GM18861 (cell line): ENCODE measurements at regions not wholly inside any gene's neighbourhood (a gene's known extent, or its start where the extent isn't known, plus 50 kb on each side); places are given as distances from the start of the nearest gene placed in this dataset.

Experiments
- ATAC-seq: cut with Tn5 transposase; IDR thresholded peaks from one replicate; pipeline ENCODE4 v1.9.1; 2021; ENCODE audit not compliant: unreplicated experiment

- ATAC-seq: no peak
These were observed 132.2 kb downstream of the FOXL1 start for GRCh38 chr16:86710602-86710950.

GRCh38 chr16:86712158-86713009, 134.0 kb downstream of the FOXL1 start:
- ATAC-seq: no peak

GRCh38 chr16:86713021-86713631, 134.8 kb downstream of the FOXL1 start:
- ATAC-seq: no peak

- ATAC-seq: no peak
These were observed 135.8 kb downstream of the FOXL1 start for GRCh38 chr16:86714166-86714565.

- ATAC-seq: no peak
These were observed 138.3 kb downstream of the FOXL1 start for GRCh38 chr16:86716649-86717048.

GRCh38 chr16:86718118-86718517, 139.8 kb downstream of the FOXL1 start:
- no peak for ATAC-seq

DNA sequence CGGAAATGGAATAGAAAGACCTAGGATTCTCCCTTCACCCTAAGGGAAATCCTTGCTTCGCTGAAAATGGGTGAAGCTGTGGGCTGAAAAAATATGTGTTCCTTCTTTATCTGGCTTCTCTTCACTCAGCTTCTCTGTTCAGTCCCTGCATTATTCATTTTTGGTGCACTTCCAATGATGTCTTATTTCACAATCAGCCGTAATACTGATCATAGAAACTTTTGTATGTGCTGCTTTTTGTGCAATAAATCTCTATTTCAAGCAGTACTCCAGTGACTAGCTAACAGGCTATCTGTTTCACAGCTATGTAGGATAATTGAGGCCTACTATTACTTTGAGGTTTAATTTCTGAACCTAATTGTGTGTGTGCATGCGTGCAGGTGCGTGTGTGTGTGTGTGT, 144.6 kb downstream of the FOXL1 start:
- no peak for ATAC-seq

- no peak for ATAC-seq
These were observed 145.3 kb downstream of the FOXL1 start for GRCh38 chr16:86723689-86724088.

DNA sequence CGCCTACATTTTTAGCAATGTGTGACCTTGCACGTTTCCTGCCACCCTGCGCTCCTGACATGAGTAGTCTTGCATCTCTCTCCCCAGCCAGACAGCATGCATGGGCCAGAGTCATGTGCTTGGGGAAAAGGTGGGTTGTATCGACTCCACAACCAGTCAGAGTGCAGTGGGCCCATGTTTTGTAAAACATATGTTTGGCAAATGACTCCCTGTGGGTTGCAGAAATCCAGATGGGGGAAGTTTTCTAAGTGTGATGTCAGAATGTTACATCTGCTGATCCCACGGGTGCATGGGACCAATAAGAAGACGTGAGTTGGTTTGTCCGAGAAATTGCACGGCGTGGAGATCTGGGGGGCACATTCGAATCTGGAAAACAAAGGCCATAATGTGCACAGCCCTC, 147.1 kb downstream of the FOXL1 start:
- ATAC-seq: no peak

DNA sequence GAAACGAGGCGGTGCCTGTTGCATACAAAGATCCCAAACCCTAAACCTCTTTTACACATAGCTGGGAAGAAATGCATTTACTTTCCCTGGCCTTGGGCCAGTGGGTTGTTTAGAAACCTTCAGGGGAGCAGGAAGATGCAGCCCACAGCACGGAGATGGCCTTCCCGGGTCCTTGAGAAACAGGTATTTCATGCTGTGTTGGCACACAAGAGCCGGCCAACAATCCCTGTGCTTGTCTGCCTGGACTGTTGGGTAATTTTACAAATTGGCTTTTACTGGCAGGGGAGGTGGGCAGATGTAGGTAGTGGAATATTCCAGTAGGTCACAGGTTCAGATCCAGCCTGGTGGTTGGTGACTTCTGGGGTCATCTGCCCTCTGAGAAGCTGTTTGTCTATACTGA, 148.0 kb downstream of the FOXL1 start:
- no peak for ATAC-seq

GRCh38 chr16:86727131-86727530, 148.8 kb downstream of the FOXL1 start:
- ATAC-seq: no peak

DNA sequence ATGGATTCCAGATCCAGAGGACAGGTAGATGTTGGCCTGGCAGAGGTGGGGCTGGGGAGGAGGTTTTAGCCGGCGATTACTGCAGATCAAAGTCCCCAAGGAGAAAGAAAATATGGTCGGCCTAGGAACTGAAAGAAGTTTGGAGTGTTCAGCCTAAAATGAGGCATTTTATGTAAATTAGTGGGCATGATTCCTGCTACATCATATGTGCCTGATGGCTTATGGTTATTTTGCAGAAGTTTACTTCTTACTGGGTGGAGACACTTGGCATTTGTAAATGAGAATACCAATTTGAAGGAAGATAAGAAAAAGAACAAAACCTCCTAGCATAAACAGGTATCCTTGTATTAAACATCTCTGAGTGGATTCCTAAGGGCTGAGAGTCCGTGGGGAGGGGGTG, 149.3 kb downstream of the FOXL1 start:
- no peak for ATAC-seq

DNA sequence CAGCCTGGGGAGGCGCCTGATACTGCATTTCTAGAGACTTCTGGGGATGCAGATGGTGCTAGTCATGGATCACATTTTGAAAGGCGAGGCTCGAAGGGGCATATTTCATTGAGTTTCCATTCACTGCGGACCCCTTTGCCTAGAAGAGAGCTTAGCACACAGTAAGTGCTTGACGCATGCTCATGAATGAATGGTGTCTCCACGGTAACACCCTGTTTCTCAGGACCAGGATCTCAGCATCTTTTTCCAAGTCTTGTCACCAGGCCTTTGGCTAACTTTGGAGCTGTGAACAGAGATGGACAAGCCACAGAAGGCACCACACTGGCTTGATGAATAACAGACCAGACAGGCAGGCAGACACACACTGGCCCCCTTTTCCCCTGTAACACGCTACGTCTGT, 151.3 kb downstream of the FOXL1 start:
- ATAC-seq: no peak

DNA sequence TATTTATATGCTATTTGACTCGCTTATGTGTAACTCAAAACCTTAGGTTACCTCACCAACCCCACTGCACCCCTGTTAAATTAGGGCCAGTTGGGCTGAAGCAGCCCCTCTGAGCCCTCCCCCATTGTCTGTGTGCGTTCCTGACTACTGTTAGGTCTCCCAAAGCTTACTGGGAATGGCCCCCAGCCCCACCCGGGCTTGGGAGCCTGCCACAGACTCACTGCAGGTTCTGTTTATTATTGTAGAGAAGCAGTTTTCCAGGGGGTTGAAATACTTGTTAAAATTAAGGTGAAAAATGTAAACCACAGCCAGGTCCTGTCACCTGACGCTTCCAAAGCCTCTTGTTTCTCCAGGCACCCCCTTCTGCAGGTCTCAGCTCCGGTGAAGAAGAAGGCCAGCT, 151.7 kb downstream of the FOXL1 start:
- ATAC-seq: no peak

DNA sequence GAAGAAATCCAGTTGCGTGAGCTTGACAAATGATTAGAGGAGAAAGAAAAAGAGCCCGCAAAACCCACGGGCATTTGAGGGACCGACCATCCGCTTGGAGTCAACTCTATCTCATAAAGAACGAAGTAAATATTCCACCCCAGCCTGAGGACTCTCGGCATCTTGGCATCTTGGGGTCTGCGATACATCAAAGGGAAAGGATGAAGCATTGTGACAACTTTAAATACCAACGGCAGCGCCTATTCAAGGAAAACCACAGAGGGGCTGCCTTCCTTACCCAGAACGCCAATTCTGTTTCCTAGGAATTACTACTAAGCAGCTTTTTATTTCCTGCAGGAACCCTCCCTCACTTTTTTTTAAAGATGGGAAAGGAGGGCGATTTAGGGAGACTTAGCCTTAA, 152.2 kb downstream of the FOXL1 start:
- ATAC-seq: no peak

GRCh38 chr16:86732621-86733295, 154.4 kb downstream of the FOXL1 start:
- no peak for ATAC-seq

- no peak for ATAC-seq
These were observed 155.4 kb downstream of the FOXL1 start for GRCh38 chr16:86733546-86734254.

GRCh38 chr16:86734543-86735460, 156.5 kb downstream of the FOXL1 start:
- ATAC-seq: no peak

- no peak for ATAC-seq
These were observed 157.4 kb downstream of the FOXL1 start for GRCh38 chr16:86735727-86736126.

DNA sequence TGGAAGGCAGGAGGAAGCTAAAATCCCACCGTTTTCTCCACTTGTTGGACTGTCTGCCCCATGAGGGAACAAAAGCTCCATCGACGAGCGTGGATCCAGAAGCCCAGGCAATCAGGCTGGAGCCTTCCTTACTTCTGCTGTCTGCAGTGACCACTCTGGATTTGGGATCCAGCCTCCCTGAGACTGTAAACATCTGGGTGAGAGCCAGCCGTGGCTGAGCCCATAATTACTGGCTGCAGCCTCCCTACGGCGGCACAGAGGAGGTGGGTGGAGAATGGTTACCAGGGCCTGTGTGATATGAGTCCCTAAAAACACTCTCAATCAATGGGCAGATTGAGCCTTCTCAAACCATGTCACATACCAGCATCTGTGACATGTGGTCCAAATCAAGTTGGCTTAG, 158.2 kb downstream of the FOXL1 start:
- no peak for ATAC-seq

DNA sequence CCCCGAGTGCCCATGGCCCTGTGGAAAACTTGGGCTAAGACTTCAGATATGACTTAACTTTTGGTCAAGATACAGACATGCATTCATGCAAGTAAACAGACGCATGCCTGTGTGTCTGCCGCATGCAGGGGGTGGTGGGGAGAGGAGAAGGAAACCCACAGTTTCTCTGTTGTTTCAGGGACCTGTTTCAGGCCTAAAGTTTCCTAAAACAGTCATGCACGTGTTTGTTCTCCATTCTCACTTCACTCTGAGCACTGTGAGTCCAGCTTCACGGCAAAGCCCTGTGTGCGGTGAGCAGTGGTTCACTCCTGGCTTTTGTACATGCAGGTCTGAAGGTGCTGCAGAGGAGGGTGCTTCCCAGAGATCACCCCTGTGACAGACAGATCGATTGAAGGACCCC, 158.7 kb downstream of the FOXL1 start:
- no peak for ATAC-seq
